Trophoblast cell (in vitro differentiated cells and primary cell): ENCODE measurements at regions not wholly inside any gene's neighbourhood (a gene's known extent, or its start where the extent isn't known, plus 50 kb on each side); places are given as distances from the start of the nearest gene placed in this dataset.
"Not testable (repeated sequence)": the region's sequence is repeated elsewhere in the genome, so short reads cannot be mapped to it uniquely, and the experiment has no call there.

Experiments used
- DNase-seq, 2 donors: peaks; one replicate each; pipeline ENCODE4 v3.0.0-alpha.2; 2016
- H2AFZ ChIP-seq: 2 replicates; pipeline ENCODE4 v1.6.1; 2013; ENCODE audit warnings: low read length, moderate library complexity, mild to moderate bottlenecking; ENCODE audit not compliant: insufficient read depth, poor library complexity
- H2AK5ac ChIP-seq: 2 replicates; pipeline ENCODE4 v1.6.1; 2013; ENCODE audit warnings: mild to moderate bottlenecking, low read length
- H2BK120ac ChIP-seq: 2 replicates; pipeline ENCODE4 v1.6.1; 2013; ENCODE audit warnings: low read length, mild to moderate bottlenecking, moderate library complexity; ENCODE audit not compliant: insufficient read depth, poor library complexity
- H2BK12ac ChIP-seq: 2 replicates; pipeline ENCODE4 v1.6.1; 2013; ENCODE audit warnings: mild to moderate bottlenecking, low read length, moderate library complexity
- H2BK5ac ChIP-seq: 2 replicates; pipeline ENCODE4 v1.6.1; 2013; ENCODE audit warnings: low read length, low read depth, moderate library complexity, mild to moderate bottlenecking; ENCODE audit not compliant: poor library complexity
- H3K14ac ChIP-seq: 2 replicates; pipeline ENCODE4 v1.6.1; 2013; ENCODE audit warnings: mild to moderate bottlenecking, low read length
- H3K18ac ChIP-seq: 2 replicates; pipeline ENCODE4 v1.6.1; 2013; ENCODE audit warnings: mild to moderate bottlenecking, low read length
- H3K23ac ChIP-seq: 2 replicates; pipeline ENCODE4 v1.6.1; 2013; ENCODE audit warnings: low read length
- H3K27ac ChIP-seq: 2 replicates; pipeline ENCODE4 v1.5.1; 2013; ENCODE audit warnings: low read depth, mild to moderate bottlenecking, inconsistent platforms, low read length, moderate library complexity
- H3K27me3 ChIP-seq: 2 replicates; pipeline ENCODE4 v1.6.1; 2013; ENCODE audit warnings: inconsistent platforms, mild to moderate bottlenecking, low read length, moderate library complexity; ENCODE audit not compliant: insufficient read depth
- H3K36me3 ChIP-seq, 2 experiments: 1 replicate in 1 of 2; 2 replicates in 1 of 2; pipeline ENCODE4 v1.6.1; 2013; ENCODE audit warnings: low read length in 2 of 2, mild to moderate bottlenecking in 2 of 2, moderate library complexity in 1 of 2; ENCODE audit not compliant: insufficient read depth in 2 of 2, control insufficient read depth in 1 of 2
- H3K4ac ChIP-seq: 2 replicates; pipeline ENCODE4 v1.6.1; 2013; ENCODE audit warnings: low read depth, mild to moderate bottlenecking, low read length, moderate library complexity
- H3K4me1 ChIP-seq, 2 experiments: 1 replicate in 1 of 2; 2 replicates in 1 of 2; pipeline ENCODE4 v1.6.1; 2013; ENCODE audit warnings: low read length in 2 of 2, mild to moderate bottlenecking in 2 of 2, moderate library complexity in 1 of 2; ENCODE audit not compliant: insufficient read depth in 2 of 2, control insufficient read depth in 1 of 2
- H3K4me2 ChIP-seq: 2 replicates; pipeline ENCODE4 v1.6.1; 2013; ENCODE audit warnings: inconsistent platforms, mild to moderate bottlenecking, low read length, moderate library complexity
- H3K4me3 ChIP-seq: 2 replicates; pipeline ENCODE4 v1.5.1; 2013; ENCODE audit warnings: mild to moderate bottlenecking, low read depth, low read length, inconsistent platforms
- H3K79me1 ChIP-seq: one replicate; pipeline ENCODE4 v1.6.1; 2013; ENCODE audit warnings: low read length
- H3K79me2 ChIP-seq: 2 replicates; pipeline ENCODE4 v1.6.1; 2013; ENCODE audit warnings: low read length, mild to moderate bottlenecking; ENCODE audit not compliant: control insufficient read depth, insufficient read depth, poor library complexity
- H3K9ac ChIP-seq: 2 replicates; pipeline ENCODE4 v1.6.1; 2013; ENCODE audit warnings: mild to moderate bottlenecking, low read length
- H3K9me3 ChIP-seq: 2 replicates; pipeline ENCODE4 v1.6.1; 2013; ENCODE audit warnings: low read depth, mild to moderate bottlenecking, control low read depth, inconsistent platforms, low read length; ENCODE audit not compliant: insufficient read depth
- H4K12ac ChIP-seq: 2 replicates; pipeline ENCODE4 v1.6.1; 2013; ENCODE audit warnings: low read depth, mild to moderate bottlenecking, low read length, moderate library complexity
- H4K8ac ChIP-seq: 2 replicates; pipeline ENCODE4 v1.6.1; 2013; ENCODE audit warnings: low read depth, mild to moderate bottlenecking, low read length, moderate library complexity
- H4K91ac ChIP-seq: one replicate; pipeline ENCODE4 v1.6.1; 2013; ENCODE audit warnings: low read depth, mild to moderate bottlenecking, low read length, moderate library complexity
- WGBS: extraction: QIAGEN DNeasy Blood & Tissue Kit; methylation state at CpG from one replicate; pipeline ENCODE4 v1.1.7; 2013; ENCODE audit warnings: missing lambda C conversion rate; ENCODE audit not compliant: insufficient read length, insufficient coverage; ENCODE audit errors: extremely low coverage; 5-methylcytosine and 5-hydroxymethylcytosine counted together

DNA sequence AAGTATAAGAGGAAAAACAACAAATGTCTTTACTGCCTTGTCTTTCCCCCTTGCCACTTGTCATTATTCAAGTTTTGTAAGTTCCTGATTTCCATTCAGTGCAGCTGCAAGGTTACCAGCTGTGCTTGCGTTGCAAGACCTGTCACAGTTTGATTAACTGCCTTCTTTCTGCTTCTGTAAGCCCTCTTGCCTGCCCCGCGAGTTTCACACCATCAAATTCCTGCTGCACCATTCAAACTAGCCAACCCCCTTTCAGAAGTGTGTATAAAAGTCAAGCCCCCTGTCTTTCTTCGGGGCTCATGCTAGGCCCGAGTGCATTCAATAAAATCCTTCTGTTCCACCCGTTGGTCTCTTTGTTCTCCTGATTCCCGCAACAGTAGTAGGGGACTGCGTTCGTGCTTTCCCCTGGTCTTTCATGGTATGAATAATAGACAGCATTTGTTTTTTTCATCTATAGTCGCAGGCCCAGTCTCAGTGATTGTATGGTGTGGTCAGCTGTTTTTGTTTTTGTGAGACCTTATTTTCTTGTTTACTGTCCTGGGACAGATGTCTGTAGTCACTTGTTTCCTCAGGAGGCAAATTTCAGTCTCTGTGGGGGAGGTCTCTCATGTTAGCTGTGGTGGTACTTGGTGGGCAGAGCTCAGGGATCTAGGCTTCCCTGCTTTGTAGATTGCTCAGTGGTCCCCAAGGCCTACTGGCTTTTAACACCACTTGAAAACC is 159.1 kb upstream of the NOTCH2NLA start:
- H3K4ac ChIP-seq, H2AFZ ChIP-seq, H2BK120ac ChIP-seq, H2AK5ac ChIP-seq, H2BK12ac ChIP-seq, H3K9me3 ChIP-seq, H2BK5ac ChIP-seq, H4K91ac ChIP-seq, H4K12ac ChIP-seq, H3K27me3 ChIP-seq, H3K23ac ChIP-seq, H3K27ac ChIP-seq, H3K36me3 ChIP-seq, H3K79me2 ChIP-seq, H3K4me2 ChIP-seq, H3K4me3 ChIP-seq, H3K14ac ChIP-seq, H3K4me1 ChIP-seq, H4K8ac ChIP-seq, H3K79me1 ChIP-seq, H3K9ac ChIP-seq, H3K18ac ChIP-seq: not testable (repeated sequence)
- DNase-seq = peak in 1 of 2 donors; percentile 1
- WGBS = no CpG with 5 or more reads among the region's 10 CpGs

DNA sequence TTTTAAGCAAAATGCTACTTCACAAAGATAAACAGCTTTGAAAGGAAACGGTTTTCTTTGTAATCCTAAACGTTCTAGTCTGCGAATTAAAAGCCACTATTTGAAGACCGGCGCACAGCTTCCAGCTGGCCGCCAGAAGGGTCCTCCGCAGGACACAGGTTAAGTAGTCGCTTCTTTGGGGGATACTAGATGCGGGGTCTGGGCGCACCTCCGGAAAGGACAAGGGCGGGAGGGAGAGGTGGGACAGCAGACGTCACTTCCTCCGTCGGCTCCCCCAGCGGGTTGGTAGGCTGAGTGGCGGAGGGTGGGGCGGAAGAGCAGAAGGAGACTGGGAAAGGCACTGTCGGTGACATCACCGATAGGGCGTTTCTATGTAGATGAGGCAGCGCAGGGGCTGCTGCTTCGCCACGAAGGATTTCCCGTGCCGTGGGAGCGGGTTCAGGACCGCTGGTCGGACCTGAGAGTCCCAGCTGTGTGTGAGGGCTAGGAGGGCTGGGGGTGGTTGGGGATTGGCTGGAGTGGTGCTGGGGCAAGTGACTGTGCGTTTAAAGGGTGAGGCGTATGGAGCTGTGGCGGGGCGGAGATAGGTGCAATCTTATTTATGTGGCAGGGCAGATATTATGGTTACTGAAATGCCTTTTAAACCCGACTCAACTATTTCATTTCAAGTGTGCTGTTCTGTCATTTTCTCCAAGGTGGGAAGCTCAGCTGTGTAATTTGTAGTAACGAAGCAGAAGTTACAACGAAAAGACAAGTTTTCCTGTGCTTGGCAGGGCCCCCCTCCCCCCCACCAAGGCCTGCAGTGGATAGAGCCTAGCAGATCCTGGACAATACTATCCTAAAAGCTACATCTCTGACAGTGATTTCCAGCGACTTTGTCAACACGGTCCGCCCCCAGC is 158.3 kb upstream of the NOTCH2NLA start:
- not testable (repeated sequence) for H3K4me3 ChIP-seq

DNA sequence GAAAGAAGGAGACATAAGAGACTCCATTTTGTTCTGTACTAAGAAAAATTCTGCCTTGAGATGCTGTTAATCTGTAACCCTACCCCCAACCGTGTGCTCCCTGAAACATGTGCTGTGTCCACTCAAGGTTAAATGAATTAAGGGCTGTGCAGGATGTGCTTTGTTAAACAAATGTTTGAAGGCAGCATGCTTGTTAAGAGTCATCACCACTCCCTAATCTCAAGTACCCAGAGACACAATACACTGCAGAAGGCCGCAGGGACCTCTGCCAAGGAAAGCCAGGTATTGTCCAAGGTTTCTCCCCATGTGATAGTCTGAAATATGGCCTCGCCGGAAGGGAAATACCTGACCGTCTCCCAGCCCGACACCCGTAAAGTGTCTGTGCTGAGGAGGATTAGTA is 152.4 kb upstream of the NOTCH2NLA start:
- not testable (repeated sequence) for H3K23ac ChIP-seq, H3K27ac ChIP-seq, H3K9ac ChIP-seq, H3K18ac ChIP-seq, H3K27me3 ChIP-seq, H2BK120ac ChIP-seq, H3K79me2 ChIP-seq, H3K36me3 ChIP-seq, H3K9me3 ChIP-seq, H3K4me2 ChIP-seq, H3K4ac ChIP-seq, H2BK5ac ChIP-seq, H3K79me1 ChIP-seq, H3K4me3 ChIP-seq, H4K91ac ChIP-seq, H3K14ac ChIP-seq, H4K8ac ChIP-seq, H2AFZ ChIP-seq, H4K12ac ChIP-seq, H3K4me1 ChIP-seq, H2AK5ac ChIP-seq, H2BK12ac ChIP-seq
- DNase-seq = peak in 1 of 2 donors; percentile 2
- WGBS = no CpG with 5 or more reads among the region's 7 CpGs

More for the DNA sequence above, 158.3 kb upstream of the NOTCH2NLA start:
- H4K12ac ChIP-seq, H2AFZ ChIP-seq, H3K14ac ChIP-seq, H3K36me3 ChIP-seq, H3K27me3 ChIP-seq, H3K79me2 ChIP-seq, H2AK5ac ChIP-seq, H2BK12ac ChIP-seq, H3K9me3 ChIP-seq, H3K18ac ChIP-seq, H3K79me1 ChIP-seq, H3K4ac ChIP-seq, H3K23ac ChIP-seq, H3K9ac ChIP-seq, H3K4me1 ChIP-seq: not testable (repeated sequence)
- peak; percentile 48 to 75 for DNase-seq
- peak overlapping the region; percentile 73 for H4K8ac ChIP-seq
- H2BK120ac ChIP-seq = peak overlapping the region; percentile 51
- peak overlapping the region; percentile 94 for H2BK5ac ChIP-seq
- no CpG with 5 or more reads among the region's 39 CpGs for WGBS
- H3K4me2 ChIP-seq = peak overlapping the region; percentile 67
- peak overlapping the region; percentile 71 for H3K27ac ChIP-seq
- H4K91ac ChIP-seq = peak overlapping the region; percentile 77

DNA sequence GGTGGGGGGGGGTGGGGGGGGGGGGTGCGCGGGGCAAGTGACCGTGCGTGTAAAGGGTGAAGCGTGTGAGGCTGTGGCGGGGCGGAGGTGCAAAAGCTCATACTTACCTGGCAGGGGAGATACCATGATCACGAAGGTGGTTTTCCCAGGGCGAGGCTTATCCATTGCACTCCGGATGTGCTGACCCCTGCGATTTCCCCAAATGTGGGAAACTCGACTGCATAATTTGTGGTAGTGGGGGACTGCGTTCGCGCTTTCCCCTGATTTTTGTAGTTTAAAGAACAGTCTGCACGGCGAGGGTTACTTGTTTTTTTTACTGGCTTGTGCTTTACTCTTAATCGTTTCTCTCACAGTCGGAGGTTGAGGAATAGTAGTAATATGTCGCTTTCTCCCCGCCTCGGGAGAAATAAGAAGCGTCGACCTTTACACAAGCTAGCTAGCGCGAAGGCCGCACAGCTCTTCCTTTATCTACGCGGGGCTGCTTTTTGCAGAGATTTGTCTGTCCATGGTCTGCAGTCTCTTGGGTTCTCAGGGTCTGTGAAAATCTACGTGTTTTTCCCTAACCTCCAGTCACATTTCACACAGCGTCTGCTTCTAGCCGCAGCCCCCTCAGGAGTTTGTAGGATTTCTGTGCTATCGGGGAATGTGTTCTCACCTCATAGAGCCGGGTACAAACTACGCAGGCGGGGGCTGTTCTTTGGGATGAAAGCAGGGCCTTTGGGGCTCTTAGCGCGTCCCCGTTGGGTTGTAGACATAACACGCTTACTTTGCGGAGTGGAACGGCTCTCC is 148.1 kb upstream of the NOTCH2NLA start:
- H3K79me2 ChIP-seq, H2AK5ac ChIP-seq, H3K4ac ChIP-seq, H3K23ac ChIP-seq, H2AFZ ChIP-seq, H3K14ac ChIP-seq, H3K9me3 ChIP-seq, H3K9ac ChIP-seq, H3K27me3 ChIP-seq, H2BK12ac ChIP-seq, H3K18ac ChIP-seq, H2BK120ac ChIP-seq, H2BK5ac ChIP-seq, H3K79me1 ChIP-seq, H3K4me1 ChIP-seq, H3K36me3 ChIP-seq, H3K4me3 ChIP-seq: not testable (repeated sequence)
- Histone ChIP-seq H3K27ac (peak overlapping the region; percentile 74), H4K91ac (peak overlapping the region; percentile 68), H4K12ac (peak overlapping the region; percentile 62), H4K8ac (peak overlapping the region; percentile 61), H3K4me2 (peak overlapping the region; percentile 63)
- peak; percentile 94 to 98 for DNase-seq
- no CpG with 5 or more reads among the region's 42 CpGs for WGBS
